ENCODE measurements at regions not wholly inside any gene's neighbourhood (a gene's known extent, or its start where the extent isn't known, plus 50 kb on each side); places are given as distances from the start of the nearest gene placed in this dataset.
"Not testable (repeated sequence)": the region's sequence is repeated elsewhere in the genome, so short reads cannot be mapped to it uniquely, and the experiment has no call there.

- Histone ChIP-seq H3K79me2 (no peaks in the 10 kb centered on the region), H3K4me1 (ENCODE audit: insufficient read depth) (no peaks in the 10 kb centered on the region), H2AFZ (no peak overlapping the region), H3K4me3 (no peak overlapping the region), H3K27ac (no peak overlapping the region), H3K4me2 (no peak overlapping the region), H3K36me3 (replicated peaks; ENCODE audit: insufficient read depth, low read depth) (no peaks in the 10 kb centered on the region), H3K9me3 (ENCODE audit: low read depth) (no peaks in the 10 kb centered on the region), H3K9me2 (replicated peaks; ENCODE audit: insufficient read depth) (no peaks in the 10 kb centered on the region), H4K20me1 (ENCODE audit: insufficient read depth, poor library complexity, severe bottlenecking) (no peaks in the 10 kb centered on the region), H3K27me3 (no peaks in the 10 kb centered on the region)
- DNase-seq (ENCODE audit: low spot score): no peak
- no peak for TF ChIP-seq EZH2phosphoT487 (IDR thresholded peaks at IDR 0.05; ENCODE audit: low read depth, severe bottlenecking, unreplicated experiment)
- TF ChIP-seq EZH2 (IDR thresholded peaks at IDR 0.05; ENCODE audit: borderline replicate concordance): no peak
- no peak for TF ChIP-seq CTCF (IDR thresholded peaks at IDR 0.05; ENCODE audit: poor library complexity)
- WGBS (ENCODE audit: low lambda C conversion rate, missing lambda C conversion rate): 75% methylated on average over 1 of the region's 1 CpG
Observed at GRCh38 chr1:118381197-118381869, 196.3 kb upstream of the SPAG17 start.

DNA sequence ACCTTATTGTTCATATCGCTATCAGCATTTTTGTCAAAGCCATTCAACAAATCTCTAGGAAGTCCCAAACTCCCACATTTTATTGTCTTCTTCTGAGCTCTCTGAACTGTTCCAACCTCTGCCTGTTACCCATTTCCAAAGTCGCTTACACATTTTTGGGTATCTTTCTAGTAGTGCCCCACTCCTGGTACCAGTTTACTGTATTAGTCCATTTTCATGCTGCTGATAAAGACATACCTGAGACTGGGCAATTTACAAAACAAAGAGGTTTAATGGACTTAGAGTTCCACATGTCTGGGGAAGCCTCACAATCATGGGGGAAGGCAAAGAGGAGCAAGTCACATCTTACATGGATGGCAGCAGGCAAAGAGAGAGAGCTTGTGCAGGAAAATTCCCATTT is 192.2 kb upstream of the SPAG17 start:
- not testable (repeated sequence) for H3K27ac ChIP-seq; H4K20me1 ChIP-seq (ENCODE audit: insufficient read depth, poor library complexity, severe bottlenecking); H3K4me2 ChIP-seq; H3K9me2 ChIP-seq (replicated peaks; ENCODE audit: insufficient read depth); DNase-seq (ENCODE audit: low spot score); H3K27me3 ChIP-seq; H3K79me2 ChIP-seq; H3K4me1 ChIP-seq (ENCODE audit: insufficient read depth); H2AFZ ChIP-seq; H3K9me3 ChIP-seq (ENCODE audit: low read depth); H3K36me3 ChIP-seq (replicated peaks; ENCODE audit: insufficient read depth, low read depth); H3K4me3 ChIP-seq
- WGBS (ENCODE audit: low lambda C conversion rate, missing lambda C conversion rate): 89% methylated on average over 2 of the region's 2 CpGs

GRCh38 chr1:118371612-118372011 is 186.6 kb upstream of the SPAG17 start:
- Histone ChIP-seq H3K4me2 (no peak overlapping the region), H3K27ac (no peak overlapping the region), H3K36me3 (replicated peaks; ENCODE audit: insufficient read depth, low read depth) (no peaks in the 10 kb centered on the region), H3K9me3 (ENCODE audit: low read depth) (no peaks in the 10 kb centered on the region), H2AFZ (no peak overlapping the region), H3K27me3 (no peaks in the 10 kb centered on the region), H3K9me2 (replicated peaks; ENCODE audit: insufficient read depth) (no peaks in the 10 kb centered on the region), H3K4me3 (no peak overlapping the region), H3K4me1 (ENCODE audit: insufficient read depth) (no peaks in the 10 kb centered on the region), H3K79me2 (no peaks in the 10 kb centered on the region), H4K20me1 (ENCODE audit: insufficient read depth, poor library complexity, severe bottlenecking) (no peaks in the 10 kb centered on the region)
- TF ChIP-seq EZH2 (IDR thresholded peaks at IDR 0.05; ENCODE audit: borderline replicate concordance) (no peak), EZH2phosphoT487 (IDR thresholded peaks at IDR 0.05; ENCODE audit: low read depth, severe bottlenecking, unreplicated experiment) (no peak), CTCF (IDR thresholded peaks at IDR 0.05; ENCODE audit: poor library complexity) (no peak)
- no peak for DNase-seq (ENCODE audit: low spot score)

DNA sequence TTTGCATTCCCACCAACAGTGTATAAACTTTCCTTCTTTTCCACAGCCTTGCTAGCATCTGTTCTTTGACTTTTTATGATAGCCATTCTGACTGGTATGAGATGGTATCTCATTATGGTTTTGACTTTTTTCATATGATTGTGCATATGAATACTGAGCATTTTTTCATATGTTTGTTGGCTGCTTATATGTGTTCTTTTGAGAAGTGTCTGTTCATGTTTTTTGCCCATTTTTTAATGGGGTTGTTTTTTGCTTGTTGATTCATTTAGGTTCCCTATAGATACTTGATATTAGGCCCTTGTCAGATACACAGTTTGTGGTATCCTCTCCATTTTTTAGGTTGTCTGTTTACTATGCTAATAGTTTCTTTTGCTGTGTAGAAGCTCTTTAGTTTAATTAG is 185.8 kb upstream of the SPAG17 start:
- Histone ChIP-seq H3K79me2 (no peaks in the 10 kb centered on the region), H3K27ac (no peak overlapping the region), H3K9me2 (replicated peaks; ENCODE audit: insufficient read depth) (no peaks in the 10 kb centered on the region), H3K36me3 (replicated peaks; ENCODE audit: insufficient read depth, low read depth) (no peaks in the 10 kb centered on the region), H3K4me1 (ENCODE audit: insufficient read depth) (no peaks in the 10 kb centered on the region), H4K20me1 (ENCODE audit: insufficient read depth, poor library complexity, severe bottlenecking) (no peaks in the 10 kb centered on the region), H3K4me2 (no peak overlapping the region), H3K27me3 (no peaks in the 10 kb centered on the region), H2AFZ (no peak overlapping the region), H3K9me3 (ENCODE audit: low read depth) (no peaks in the 10 kb centered on the region), H3K4me3 (no peak overlapping the region)
- no peak for DNase-seq (ENCODE audit: low spot score)
- TF ChIP-seq EZH2 (IDR thresholded peaks at IDR 0.05; ENCODE audit: borderline replicate concordance) (no peak), EZH2phosphoT487 (IDR thresholded peaks at IDR 0.05; ENCODE audit: low read depth, severe bottlenecking, unreplicated experiment) (no peak), CTCF (IDR thresholded peaks at IDR 0.05; ENCODE audit: poor library complexity) (no peak)

All from hepatocyte (in vitro differentiated cells).